ENCODE measurements at regions not wholly inside any gene's neighbourhood (a gene's known extent, or its start where the extent isn't known, plus 50 kb on each side); places are given as distances from the start of the nearest gene placed in this dataset.
"Not testable (repeated sequence)": the region's sequence is repeated elsewhere in the genome, so short reads cannot be mapped to it uniquely, and the experiment has no call there.

DNA sequence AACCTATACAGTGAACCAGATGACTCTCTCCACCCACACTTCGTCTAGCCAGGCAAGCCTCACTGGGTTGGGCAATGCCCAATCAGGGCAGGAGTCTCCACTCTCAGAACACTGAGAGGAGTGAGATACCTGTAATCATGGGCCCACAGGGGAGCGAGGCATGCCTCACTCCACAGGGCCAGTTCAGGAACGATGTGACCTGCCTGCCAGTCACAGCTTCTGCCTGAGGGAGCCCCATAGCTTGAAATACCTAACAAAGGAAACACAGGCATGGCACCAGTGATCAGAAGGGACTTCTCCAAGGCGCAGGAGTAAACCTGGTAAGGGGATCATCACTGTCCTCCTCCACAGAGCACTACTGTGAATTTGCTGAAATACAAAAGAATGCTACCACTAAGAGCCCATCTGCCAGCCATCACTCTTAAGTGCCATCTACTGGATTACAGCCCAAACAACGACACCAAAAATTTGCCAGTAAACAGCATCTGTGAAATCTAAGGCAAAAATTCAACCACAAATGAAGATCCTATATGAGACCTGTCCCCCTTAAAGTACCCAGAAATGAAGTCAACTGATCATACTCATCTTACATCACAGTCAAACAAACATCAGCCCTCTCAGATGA, 689.9 kb upstream of the SEMA6D start:
- TF ChIP-seq, protein P1, sequence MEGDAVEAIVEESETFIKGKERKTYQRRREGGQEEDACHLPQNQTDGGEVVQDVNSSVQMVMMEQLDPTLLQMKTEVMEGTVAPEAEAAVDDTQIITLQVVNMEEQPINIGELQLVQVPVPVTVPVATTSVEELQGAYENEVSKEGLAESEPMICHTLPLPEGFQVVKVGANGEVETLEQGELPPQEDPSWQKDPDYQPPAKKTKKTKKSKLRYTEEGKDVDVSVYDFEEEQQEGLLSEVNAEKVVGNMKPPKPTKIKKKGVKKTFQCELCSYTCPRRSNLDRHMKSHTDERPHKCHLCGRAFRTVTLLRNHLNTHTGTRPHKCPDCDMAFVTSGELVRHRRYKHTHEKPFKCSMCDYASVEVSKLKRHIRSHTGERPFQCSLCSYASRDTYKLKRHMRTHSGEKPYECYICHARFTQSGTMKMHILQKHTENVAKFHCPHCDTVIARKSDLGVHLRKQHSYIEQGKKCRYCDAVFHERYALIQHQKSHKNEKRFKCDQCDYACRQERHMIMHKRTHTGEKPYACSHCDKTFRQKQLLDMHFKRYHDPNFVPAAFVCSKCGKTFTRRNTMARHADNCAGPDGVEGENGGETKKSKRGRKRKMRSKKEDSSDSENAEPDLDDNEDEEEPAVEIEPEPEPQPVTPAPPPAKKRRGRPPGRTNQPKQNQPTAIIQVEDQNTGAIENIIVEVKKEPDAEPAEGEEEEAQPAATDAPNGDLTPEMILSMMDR (IDR thresholded peaks at IDR 0.05): no peak
- H3K9me3 ChIP-seq: no peaks in the 10 kb centered on the region
- no peaks in the 10 kb centered on the region for H3K27me3 ChIP-seq
- no peak for DNase-seq (ENCODE audit: low spot score in 2 of 2)
- no peak overlapping the region for H3K27ac ChIP-seq
- intact Hi-C loops (cut with DNase I): no loop called here
- no peaks in the 10 kb centered on the region for H3K4me1 ChIP-seq
- H3K36me3 ChIP-seq: no peaks in the 10 kb centered on the region
- H3K4me3 ChIP-seq: no peak overlapping the region

DNA sequence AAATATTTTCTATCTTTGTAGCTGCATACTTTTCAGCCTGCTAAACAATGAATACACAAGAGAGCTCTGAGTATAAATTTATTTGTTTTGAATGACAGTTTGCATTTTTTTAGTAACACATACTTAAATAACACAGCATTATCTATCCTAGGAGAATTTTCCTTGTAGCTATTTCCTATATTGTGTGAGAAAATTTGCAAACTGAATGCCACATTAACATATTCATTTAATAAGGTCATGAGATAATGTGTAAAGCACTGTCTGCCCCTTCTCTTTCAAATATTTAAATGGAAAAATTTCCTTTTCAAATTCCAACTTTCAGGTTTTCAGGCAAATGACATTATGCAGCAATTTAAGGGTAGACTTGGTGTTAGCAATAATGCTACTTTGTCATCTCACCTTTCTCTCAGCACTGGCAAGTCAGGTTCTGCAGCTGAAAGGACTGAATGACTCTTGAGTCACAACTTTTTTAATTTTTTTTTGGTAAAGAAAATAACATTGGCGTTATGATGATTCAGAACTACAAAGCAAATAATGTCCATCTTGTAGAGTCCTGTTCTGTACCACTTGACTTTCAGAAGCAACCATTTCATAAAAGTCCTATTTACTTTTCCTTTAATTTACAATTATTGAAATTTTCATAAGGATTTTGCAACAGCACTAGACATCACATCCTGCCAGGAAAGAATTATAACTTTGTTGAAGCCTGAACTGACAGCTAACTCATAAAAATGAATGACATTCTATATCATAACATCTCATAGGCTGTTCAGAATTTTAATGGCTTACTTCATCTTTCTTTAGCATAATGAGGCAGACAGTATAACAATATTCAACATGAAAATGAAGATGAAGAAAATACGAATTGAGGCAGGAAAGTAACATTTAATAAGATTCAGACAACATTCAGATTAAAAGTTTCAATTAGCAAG, 681.6 kb upstream of the SEMA6D start:
- H3K36me3 ChIP-seq: no peaks in the 10 kb centered on the region
- no peak for DNase-seq (ENCODE audit: low spot score in 2 of 2)
- intact Hi-C loops (cut with DNase I): no loop called here
- H3K27me3 ChIP-seq: no peaks in the 10 kb centered on the region
- no peak overlapping the region for H3K27ac ChIP-seq
- TF ChIP-seq, protein P1 (IDR thresholded peaks at IDR 0.05): no peak
- H3K9me3 ChIP-seq: no peaks in the 10 kb centered on the region
- no peak overlapping the region for H3K4me3 ChIP-seq
- no peaks in the 10 kb centered on the region for H3K4me1 ChIP-seq

DNA sequence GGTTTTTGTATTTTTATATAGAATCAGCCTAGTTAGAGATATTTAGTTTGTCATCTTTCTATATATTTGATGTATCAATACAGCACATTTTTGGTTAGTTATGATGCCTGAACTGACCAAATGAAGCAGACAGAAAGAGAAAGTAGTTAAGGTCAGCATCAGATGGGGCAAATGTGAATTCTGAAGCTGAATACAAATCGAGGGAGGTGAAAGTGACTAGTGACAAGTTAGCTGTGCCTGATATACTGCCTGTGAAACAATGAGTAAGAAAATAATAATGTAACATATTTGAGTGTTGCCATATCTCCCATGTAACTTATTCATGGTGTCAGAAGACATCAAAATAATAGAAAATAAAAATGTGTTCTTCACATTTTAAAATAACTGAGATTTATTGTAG, 680.3 kb upstream of the SEMA6D start:
- H3K27me3 ChIP-seq: no peaks in the 10 kb centered on the region
- TF ChIP-seq, protein P1 (IDR thresholded peaks at IDR 0.05): no peak
- no peaks in the 10 kb centered on the region for H3K9me3 ChIP-seq
- intact Hi-C loops (cut with DNase I): no loop called here
- H3K4me3 ChIP-seq: no peak overlapping the region
- H3K4me1 ChIP-seq: no peaks in the 10 kb centered on the region
- H3K27ac ChIP-seq: no peak overlapping the region
- no peak for DNase-seq (ENCODE audit: low spot score in 2 of 2)
- H3K36me3 ChIP-seq: no peaks in the 10 kb centered on the region

DNA sequence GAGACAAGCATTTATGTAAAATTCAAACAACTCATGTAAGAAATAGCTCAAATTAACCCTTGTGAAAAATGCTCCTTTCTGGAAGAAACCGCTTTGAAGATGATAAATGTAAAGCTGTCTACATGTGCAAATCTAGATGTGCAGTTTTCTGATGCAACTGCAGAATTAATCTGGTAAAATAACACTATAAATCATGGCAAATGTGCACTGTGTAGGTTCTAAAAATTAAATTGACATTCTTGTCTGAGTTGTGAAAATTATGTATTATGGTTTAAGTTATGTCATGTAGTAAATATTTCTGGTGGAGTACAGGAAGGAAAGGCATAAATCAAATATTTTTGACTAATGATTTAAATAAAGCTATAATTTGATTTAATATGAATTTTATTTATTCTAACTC, 678.1 kb upstream of the SEMA6D start:
- H3K27ac ChIP-seq: no peak overlapping the region
- H3K4me3 ChIP-seq: no peak overlapping the region
- no peaks in the 10 kb centered on the region for H3K9me3 ChIP-seq
- no peaks in the 10 kb centered on the region for H3K36me3 ChIP-seq
- intact Hi-C loops (cut with DNase I): no loop called here
- H3K4me1 ChIP-seq: no peaks in the 10 kb centered on the region
- no peak for DNase-seq (ENCODE audit: low spot score in 2 of 2)
- H3K27me3 ChIP-seq: no peaks in the 10 kb centered on the region
- TF ChIP-seq, protein P1 (IDR thresholded peaks at IDR 0.05): no peak

DNA sequence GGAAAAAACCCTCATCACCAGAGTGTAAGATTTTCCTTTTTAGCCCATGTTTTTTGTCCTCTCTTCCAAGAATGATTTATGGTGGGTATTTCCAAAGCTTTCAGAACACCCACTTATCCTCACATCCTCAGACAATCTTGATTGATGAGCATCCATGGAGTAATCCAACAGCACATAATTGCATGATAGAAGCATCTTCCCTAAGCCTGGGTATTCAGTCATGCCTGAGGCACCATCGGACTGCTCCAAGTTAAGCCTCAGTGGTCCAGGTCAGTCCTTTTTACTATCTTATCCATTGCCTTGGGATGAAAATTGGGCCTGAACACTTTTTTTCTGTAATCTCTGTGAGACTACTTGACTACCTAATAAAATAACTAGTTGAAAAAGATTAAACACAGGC, 676.0 kb upstream of the SEMA6D start:
- H3K27ac ChIP-seq: no peak overlapping the region

DNA sequence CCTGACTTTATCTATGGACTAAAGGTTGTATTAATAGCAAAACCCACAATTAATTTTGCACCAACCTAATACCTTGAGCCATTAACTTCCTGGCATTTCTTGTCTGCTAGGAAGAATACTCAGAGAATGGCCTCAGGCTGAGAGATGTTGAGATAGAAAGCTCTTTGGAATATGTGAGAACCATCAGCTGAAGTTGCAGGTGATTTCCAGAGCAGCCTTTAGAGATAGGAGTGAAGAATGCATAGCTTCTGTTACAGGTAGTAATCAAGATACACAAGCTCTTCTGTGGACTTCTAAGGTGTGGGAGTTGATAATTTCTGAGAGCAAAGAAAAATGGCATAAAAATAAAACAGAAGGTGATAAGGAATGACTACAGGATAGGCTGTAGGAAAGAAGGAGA, 669.3 kb upstream of the SEMA6D start:
- H3K4me3 ChIP-seq; H3K36me3 ChIP-seq; H3K27ac ChIP-seq; H3K27me3 ChIP-seq; intact Hi-C loops (cut with DNase I); H3K4me1 ChIP-seq; H3K9me3 ChIP-seq; DNase-seq (ENCODE audit: low spot score in 2 of 2): not testable (repeated sequence)

More for the DNA sequence above, 676.0 kb upstream of the SEMA6D start:
- H3K36me3 ChIP-seq: no peaks in the 10 kb centered on the region
- TF ChIP-seq, protein P1 (IDR thresholded peaks at IDR 0.05): no peak
- no peaks in the 10 kb centered on the region for H3K9me3 ChIP-seq
- DNase-seq (ENCODE audit: low spot score in 2 of 2): no peak
- no peak overlapping the region for H3K4me3 ChIP-seq
- H3K4me1 ChIP-seq: no peaks in the 10 kb centered on the region
- H3K27me3 ChIP-seq: no peaks in the 10 kb centered on the region
- intact Hi-C loops (cut with DNase I): no loop called here
